RWPE2 (cell line): ENCODE measurements at regions not wholly inside any gene's neighbourhood (a gene's known extent, or its start where the extent isn't known, plus 50 kb on each side); places are given as distances from the start of the nearest gene placed in this dataset.

Source experiments
- ATAC-seq: fragments of 200-7000 bp; cut with Tn5 transposase; 3 replicates; pipeline ENCODE4 v1.9.1; 2021; ENCODE audit warnings: low read depth
- DNase-seq: peaks from one replicate; pipeline ENCODE4 v3.0.0-alpha.2; 2020; ENCODE audit warnings: low spot score
- H3K27ac ChIP-seq: fragments of 450-650 bp; 2 replicates; pipeline ENCODE4 v1.5.1; 2017; ENCODE audit warnings: mild to moderate bottlenecking; ENCODE audit not compliant: poor library complexity, severe bottlenecking
- H3K27me3 ChIP-seq: fragments of 250-450 bp; sonication (Bioruptor Pico); 2 replicates; pipeline ENCODE4 v1.5.1; 2021; ENCODE audit warnings: mild to moderate bottlenecking, moderate library complexity; ENCODE audit not compliant: insufficient read depth, poor library complexity, severe bottlenecking
- H3K36me3 ChIP-seq: fragments of 250-450 bp; sonication (Bioruptor Pico); 2 replicates; pipeline ENCODE4 v1.5.1; 2020; ENCODE audit warnings: low read depth, mild to moderate bottlenecking, moderate library complexity
- H3K4me1 ChIP-seq: fragments of 250-450 bp; sonication (Bioruptor Pico); 2 replicates; pipeline ENCODE4 v1.5.1; 2021; ENCODE audit warnings: mild to moderate bottlenecking, moderate library complexity; ENCODE audit not compliant: insufficient read depth, poor library complexity, severe bottlenecking
- H3K4me3 ChIP-seq: fragments of 250-450 bp; sonication (Bioruptor Pico); 2 replicates; pipeline ENCODE4 v1.5.1; 2021; ENCODE audit warnings: mild to moderate bottlenecking, moderate library complexity; ENCODE audit not compliant: severe bottlenecking
- H3K9me3 ChIP-seq: fragments of 250-450 bp; sonication (Bioruptor Pico); 2 replicates; pipeline ENCODE4 v1.5.1; 2021; ENCODE audit warnings: mild to moderate bottlenecking, moderate library complexity; ENCODE audit not compliant: severe bottlenecking
- TF ChIP-seq, protein P1 (sequence below): fragments of 450-650 bp; IDR thresholded peaks from one replicate; pipeline ENCODE4 v1.5.1; 2017; ENCODE audit warnings: mild to moderate bottlenecking, moderate library complexity; ENCODE audit not compliant: poor library complexity, severe bottlenecking

DNA sequence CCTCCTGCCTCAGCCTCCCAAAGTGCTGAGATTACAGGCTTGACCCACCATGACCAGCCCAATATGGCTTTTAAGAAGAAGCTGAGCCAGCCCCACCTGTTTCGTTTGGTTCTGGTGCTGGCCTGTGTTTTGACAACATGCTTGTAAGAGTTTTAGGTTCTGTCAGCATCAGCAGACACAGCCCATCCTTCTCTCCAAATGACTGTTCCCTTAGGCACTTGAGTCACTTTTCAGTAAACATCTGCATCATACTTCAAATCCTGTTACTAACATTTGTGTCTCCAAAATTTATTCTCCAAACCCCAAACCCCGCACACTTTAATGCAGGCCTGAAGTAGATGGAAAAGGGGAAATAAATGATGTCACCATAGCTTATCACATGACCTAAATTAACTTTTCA is 1118.5 kb downstream of the TSN start:
- H3K36me3 ChIP-seq: no peaks in the 10 kb centered on the region
- no peaks in the 10 kb centered on the region for H3K4me1 ChIP-seq
- TF ChIP-seq, protein P1, sequence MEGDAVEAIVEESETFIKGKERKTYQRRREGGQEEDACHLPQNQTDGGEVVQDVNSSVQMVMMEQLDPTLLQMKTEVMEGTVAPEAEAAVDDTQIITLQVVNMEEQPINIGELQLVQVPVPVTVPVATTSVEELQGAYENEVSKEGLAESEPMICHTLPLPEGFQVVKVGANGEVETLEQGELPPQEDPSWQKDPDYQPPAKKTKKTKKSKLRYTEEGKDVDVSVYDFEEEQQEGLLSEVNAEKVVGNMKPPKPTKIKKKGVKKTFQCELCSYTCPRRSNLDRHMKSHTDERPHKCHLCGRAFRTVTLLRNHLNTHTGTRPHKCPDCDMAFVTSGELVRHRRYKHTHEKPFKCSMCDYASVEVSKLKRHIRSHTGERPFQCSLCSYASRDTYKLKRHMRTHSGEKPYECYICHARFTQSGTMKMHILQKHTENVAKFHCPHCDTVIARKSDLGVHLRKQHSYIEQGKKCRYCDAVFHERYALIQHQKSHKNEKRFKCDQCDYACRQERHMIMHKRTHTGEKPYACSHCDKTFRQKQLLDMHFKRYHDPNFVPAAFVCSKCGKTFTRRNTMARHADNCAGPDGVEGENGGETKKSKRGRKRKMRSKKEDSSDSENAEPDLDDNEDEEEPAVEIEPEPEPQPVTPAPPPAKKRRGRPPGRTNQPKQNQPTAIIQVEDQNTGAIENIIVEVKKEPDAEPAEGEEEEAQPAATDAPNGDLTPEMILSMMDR: no peak
- H3K27ac ChIP-seq: no peak overlapping the region
- H3K9me3 ChIP-seq: no peaks in the 10 kb centered on the region
- H3K27me3 ChIP-seq: no peaks in the 10 kb centered on the region
- H3K4me3 ChIP-seq: no peak overlapping the region
- ATAC-seq: no peak
- DNase-seq: no peak

DNA sequence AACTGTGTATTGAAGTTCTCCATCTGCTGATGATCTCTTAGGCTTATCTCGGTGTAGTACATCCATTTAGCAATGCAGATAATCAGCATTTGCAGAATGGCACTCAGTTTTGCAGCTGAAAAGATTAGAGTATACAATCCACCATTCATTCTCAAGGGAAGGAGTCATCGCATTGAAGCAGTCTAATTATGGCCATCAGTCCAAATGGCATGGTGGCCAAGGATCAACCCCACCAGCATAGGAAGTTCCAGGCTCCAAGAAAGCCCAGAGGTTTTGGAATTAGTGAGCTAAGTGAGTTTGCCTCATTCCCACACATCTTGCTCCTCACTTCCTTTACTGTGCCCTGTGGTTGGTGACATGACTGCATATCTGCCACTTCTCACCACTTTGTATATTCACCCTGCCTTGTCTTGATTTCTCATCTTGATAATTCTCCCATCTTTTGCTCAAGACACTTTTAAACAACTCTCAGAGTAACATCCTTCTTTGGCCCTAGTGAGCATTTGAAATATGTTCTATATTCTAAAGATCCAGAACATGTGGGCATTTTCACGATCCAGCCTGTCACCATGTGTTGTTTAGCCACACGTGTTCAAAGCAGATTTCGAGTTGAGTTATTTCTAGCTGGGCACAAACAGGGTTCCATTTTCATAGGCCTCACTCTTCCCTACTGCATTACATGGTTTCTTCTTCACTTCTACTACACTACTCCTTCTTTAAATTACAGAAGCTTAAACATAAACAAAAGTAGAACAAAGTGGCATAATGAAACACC is 1119.8 kb downstream of the TSN start:
- Histone ChIP-seq H3K27ac (no peak overlapping the region), H3K4me1 (no peaks in the 10 kb centered on the region), H3K4me3 (no peak overlapping the region), H3K36me3 (no peaks in the 10 kb centered on the region), H3K27me3 (no peaks in the 10 kb centered on the region), H3K9me3 (no peaks in the 10 kb centered on the region)
- ATAC-seq (no peak), DNase-seq (no peak)
- TF ChIP-seq, protein P1: no peak

DNA sequence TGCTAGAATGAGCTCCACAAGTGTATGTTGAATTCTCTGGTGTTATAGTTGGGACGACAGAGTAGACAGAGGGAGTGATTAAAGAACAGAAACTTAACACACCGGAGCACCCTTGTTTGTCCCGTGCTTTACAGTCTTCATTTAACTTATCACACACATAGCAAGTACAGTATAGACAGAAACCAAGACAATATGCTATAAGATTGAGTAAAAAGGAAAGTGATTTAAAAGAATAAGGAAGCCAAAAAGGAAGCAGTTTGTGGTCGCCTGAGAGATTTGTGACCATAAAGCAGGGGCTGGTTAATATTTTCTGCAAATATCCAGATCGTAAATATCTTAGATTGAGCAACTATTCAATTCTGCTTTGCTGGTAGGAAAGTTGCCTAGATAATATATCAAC is 1128.4 kb downstream of the TSN start:
- ATAC-seq (no peak), DNase-seq (no peak)
- Histone ChIP-seq H3K36me3 (no peaks in the 10 kb centered on the region), H3K27ac (no peak overlapping the region), H3K4me3 (no peak overlapping the region), H3K9me3 (no peaks in the 10 kb centered on the region), H3K27me3 (peaks cover 15% of the 10 kb centered on the region), H3K4me1 (no peaks in the 10 kb centered on the region)
- TF ChIP-seq, protein P1: no peak

DNA sequence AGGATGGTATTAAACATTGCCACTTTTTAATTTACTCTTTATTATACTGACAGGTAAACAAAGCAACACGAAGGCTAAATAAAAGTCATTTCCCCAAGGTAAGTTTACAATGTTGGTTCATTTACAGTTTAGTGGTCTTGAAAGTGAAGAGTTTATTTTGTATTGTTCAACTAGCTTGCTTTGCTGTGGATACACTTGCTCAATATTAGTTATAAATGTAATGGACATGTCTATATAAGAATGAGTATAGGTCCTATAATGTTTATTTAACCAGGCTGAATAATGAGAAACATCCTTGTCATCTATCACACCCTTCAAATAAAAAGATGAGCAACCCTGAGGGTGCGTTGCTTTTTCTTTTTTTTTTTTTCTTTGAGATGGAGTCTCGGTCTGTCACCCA is 1129.4 kb downstream of the TSN start:
- peaks cover 24% of the 10 kb centered on the region for H3K27me3 ChIP-seq
- ATAC-seq: no peak
- no peak overlapping the region for H3K4me3 ChIP-seq
- no peak overlapping the region for H3K27ac ChIP-seq
- no peaks in the 10 kb centered on the region for H3K36me3 ChIP-seq
- H3K9me3 ChIP-seq: no peaks in the 10 kb centered on the region
- DNase-seq: no peak
- no peaks in the 10 kb centered on the region for H3K4me1 ChIP-seq
- TF ChIP-seq, protein P1: no peak

DNA sequence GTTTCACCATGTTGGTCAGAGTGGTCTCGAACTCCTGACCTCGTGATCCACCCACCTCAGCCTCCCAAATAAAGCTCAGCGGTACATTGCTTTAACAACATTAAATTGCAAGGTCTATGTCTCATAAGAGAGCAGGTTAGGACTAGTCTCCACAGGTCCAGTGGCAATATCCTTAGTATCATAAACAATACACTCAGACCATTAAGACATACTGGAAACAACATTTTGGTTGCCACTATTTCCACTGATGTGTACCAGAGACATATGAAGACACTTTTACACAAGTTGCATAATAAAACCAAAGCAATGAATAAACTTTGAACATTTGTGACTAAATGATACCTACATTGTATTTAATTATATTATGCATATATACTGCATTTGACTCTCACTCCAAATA is 1130.0 kb downstream of the TSN start:
- Histone ChIP-seq H3K4me1 (no peaks in the 10 kb centered on the region), H3K27ac (no peak overlapping the region), H3K4me3 (no peak overlapping the region), H3K9me3 (no peaks in the 10 kb centered on the region), H3K27me3 (peaks cover 29% of the 10 kb centered on the region), H3K36me3 (no peaks in the 10 kb centered on the region)
- TF ChIP-seq, protein P1: no peak
- DNase-seq (no peak), ATAC-seq (0 out of 3 replicates have a peak, but pooled peaks have one; percentile 29)
